Type B pancreatic cell (in vitro differentiated cells): ENCODE measurements at regions not wholly inside any gene's neighbourhood (a gene's known extent, or its start where the extent isn't known, plus 50 kb on each side); places are given as distances from the start of the nearest gene placed in this dataset.

Source experiments
- DNase-seq: peaks from one replicate; pipeline ENCODE4 v3.0.0; 2021; ENCODE audit warnings: mixed read lengths; ENCODE audit not compliant: unreplicated experiment; ENCODE audit errors: extremely low spot score
- H3K27ac Mint-ChIP-seq: 2 replicates; pipeline ENCODE4 v1.8.0; 2021; ENCODE audit warnings: mild to moderate bottlenecking, mixed read lengths
- H3K27me3 Mint-ChIP-seq: 2 replicates; pipeline ENCODE4 v1.8.0; 2021; ENCODE audit warnings: mixed read lengths
- H3K36me3 Mint-ChIP-seq: 2 replicates; pipeline ENCODE4 v1.8.0; 2021; ENCODE audit warnings: mixed read lengths
- H3K4me1 Mint-ChIP-seq: one replicate; pipeline ENCODE4 v1.8.0; 2021; ENCODE audit warnings: mixed read lengths; ENCODE audit not compliant: unreplicated experiment
- H3K4me3 Mint-ChIP-seq: 2 replicates; pipeline ENCODE4 v1.8.0; 2021; ENCODE audit warnings: mild to moderate bottlenecking, mixed read lengths
- H3K9me3 Mint-ChIP-seq: 2 replicates; pipeline ENCODE4 v1.8.0; 2021; ENCODE audit warnings: mixed read lengths
- TF ChIP-seq, protein P1 (sequence below): fragments of 200-600 bp; sonication (generic); conservative IDR thresholded peaks from 2 replicates; pipeline ENCODE4 v1.5.0; 2021; ENCODE audit warnings: antibody characterized with exemption, mild to moderate bottlenecking

DNA sequence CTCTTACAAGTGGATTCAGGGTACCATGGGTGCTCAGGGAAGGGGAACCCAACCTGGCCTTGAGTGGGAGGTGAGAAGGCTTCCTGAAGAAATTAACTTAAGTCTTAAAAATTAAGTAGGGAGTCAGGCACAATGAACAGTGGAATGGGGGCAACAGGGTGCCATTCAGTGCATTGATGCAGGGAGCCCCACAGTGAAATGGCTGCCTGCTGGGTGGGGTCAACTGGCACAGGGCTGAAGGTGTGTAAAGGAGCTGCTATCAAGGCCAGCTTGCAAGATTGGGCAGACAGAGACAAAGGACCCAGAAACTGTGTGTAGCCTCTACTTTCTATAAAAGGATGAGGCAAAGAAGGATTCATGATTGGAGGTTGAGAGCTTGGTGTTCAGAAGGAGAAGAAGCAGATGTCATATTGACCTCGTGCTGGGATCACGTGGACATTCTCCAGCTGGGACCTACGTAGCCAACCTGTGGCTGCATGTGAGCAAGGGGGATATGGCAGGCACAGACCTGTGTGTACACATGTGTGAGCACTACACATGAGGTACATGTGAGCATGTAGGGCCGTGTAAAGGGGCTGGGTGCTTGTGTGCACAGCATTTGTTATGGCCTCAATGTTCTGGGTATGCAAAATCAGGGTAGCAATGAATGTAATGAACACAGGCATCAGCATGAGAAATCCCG lies 209.5 kb upstream of the HAAO start:
- no peak for DNase-seq
- Mint-ChIP-seq H3K4me1 (peaks cover 33% of the 10 kb centered on the region), H3K4me3 (no peak overlapping the region), H3K27ac (no peak overlapping the region), H3K36me3 (no peaks in the 10 kb centered on the region), H3K9me3 (no peaks in the 10 kb centered on the region), H3K27me3 (no peaks in the 10 kb centered on the region)
- TF ChIP-seq, protein P1, sequence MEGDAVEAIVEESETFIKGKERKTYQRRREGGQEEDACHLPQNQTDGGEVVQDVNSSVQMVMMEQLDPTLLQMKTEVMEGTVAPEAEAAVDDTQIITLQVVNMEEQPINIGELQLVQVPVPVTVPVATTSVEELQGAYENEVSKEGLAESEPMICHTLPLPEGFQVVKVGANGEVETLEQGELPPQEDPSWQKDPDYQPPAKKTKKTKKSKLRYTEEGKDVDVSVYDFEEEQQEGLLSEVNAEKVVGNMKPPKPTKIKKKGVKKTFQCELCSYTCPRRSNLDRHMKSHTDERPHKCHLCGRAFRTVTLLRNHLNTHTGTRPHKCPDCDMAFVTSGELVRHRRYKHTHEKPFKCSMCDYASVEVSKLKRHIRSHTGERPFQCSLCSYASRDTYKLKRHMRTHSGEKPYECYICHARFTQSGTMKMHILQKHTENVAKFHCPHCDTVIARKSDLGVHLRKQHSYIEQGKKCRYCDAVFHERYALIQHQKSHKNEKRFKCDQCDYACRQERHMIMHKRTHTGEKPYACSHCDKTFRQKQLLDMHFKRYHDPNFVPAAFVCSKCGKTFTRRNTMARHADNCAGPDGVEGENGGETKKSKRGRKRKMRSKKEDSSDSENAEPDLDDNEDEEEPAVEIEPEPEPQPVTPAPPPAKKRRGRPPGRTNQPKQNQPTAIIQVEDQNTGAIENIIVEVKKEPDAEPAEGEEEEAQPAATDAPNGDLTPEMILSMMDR, result no peak

DNA sequence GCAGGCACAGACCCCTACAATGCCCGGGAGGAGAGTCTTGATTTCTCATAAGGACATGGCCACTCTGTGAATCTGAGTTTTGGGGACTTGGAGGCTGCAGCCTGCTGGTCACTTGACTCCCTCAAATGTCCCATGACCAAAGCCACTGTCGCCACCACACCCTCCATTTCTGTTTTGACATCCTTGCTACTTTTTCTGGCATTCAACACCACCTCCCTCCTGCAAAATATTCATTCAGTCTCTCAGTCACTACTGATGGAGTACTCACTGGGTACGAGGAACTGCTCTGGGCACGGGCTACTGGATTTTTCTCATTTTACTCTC lies 208.6 kb upstream of the HAAO start:
- no peak overlapping the region for H3K4me3 Mint-ChIP-seq
- no peaks in the 10 kb centered on the region for H3K27me3 Mint-ChIP-seq
- TF ChIP-seq, protein P1, result no peak
- H3K27ac Mint-ChIP-seq, result no peak overlapping the region
- peaks cover 32% of the 10 kb centered on the region for H3K4me1 Mint-ChIP-seq
- no peaks in the 10 kb centered on the region for H3K36me3 Mint-ChIP-seq
- DNase-seq, result no peak
- H3K9me3 Mint-ChIP-seq, result no peaks in the 10 kb centered on the region

DNA sequence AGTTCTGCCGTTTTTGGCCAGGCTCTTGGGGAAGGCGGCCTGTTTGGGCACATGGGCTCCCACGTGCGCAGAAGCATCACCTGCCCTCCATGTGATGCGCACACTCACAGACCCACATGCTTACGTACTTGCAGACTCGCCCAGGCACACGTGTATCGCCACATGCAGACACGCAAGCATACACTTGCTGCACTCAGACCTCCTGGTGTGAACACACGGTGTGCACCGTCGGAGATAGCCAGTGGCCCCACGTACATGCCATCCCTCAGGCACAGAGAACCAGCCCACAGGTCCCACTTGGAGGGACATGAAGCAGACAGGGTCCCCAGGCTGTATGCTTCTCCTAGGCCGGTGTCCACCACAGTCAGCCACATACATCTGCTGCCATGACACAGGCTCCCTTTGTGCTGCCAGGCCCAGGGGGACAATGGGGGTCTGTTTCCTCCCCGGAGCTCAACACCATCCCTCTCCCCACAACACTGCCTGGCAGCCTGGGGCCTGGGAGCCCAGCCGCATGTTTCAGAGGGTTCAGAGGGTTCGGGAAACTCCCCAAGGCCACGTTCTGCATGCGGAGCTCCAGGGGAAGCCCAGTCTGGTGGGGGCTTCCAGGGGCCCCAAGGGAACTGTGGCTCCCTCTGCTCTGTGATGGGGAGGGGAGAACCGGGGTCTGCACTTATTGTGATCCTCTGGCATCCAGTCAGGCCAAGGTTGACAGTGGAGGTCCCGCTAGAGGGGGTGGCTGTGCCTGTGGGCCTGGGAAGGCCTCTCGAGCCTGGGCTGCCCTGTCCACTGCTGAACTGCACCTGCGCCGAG lies 208.1 kb upstream of the HAAO start:
- Mint-ChIP-seq H3K27ac (no peak overlapping the region), H3K36me3 (peaks cover 4% of the 10 kb centered on the region), H3K4me1 (peaks cover 26% of the 10 kb centered on the region), H3K27me3 (no peaks in the 10 kb centered on the region), H3K4me3 (no peak overlapping the region), H3K9me3 (no peaks in the 10 kb centered on the region)
- TF ChIP-seq, protein P1, result no peak
- no peak for DNase-seq

DNA sequence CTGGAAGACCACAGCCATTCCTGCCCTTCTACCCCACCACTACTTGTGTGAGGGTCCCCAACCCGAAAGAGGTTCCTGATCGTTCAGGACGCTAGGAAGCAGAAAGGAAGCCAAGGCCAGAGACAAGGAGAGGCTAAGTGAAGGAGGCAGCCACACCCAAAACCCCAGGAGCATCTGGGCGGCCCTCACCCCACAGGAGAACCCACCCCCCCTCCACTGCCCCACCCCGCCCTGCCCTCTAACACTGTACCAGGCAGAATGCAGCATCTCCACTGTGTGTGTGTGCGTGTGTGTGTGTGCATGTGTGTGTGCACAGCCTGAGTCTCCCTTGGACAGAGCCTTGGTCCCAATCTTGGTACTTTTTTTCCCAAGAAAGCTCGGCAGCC lies 207.5 kb upstream of the HAAO start:
- H3K36me3 Mint-ChIP-seq, result peaks cover 4% of the 10 kb centered on the region
- H3K27me3 Mint-ChIP-seq, result no peaks in the 10 kb centered on the region
- no peak overlapping the region for H3K27ac Mint-ChIP-seq
- H3K4me1 Mint-ChIP-seq, result peaks cover 20% of the 10 kb centered on the region
- TF ChIP-seq, protein P1, result no peak
- H3K4me3 Mint-ChIP-seq, result no peak overlapping the region
- H3K9me3 Mint-ChIP-seq, result no peaks in the 10 kb centered on the region
- no peak for DNase-seq

DNA sequence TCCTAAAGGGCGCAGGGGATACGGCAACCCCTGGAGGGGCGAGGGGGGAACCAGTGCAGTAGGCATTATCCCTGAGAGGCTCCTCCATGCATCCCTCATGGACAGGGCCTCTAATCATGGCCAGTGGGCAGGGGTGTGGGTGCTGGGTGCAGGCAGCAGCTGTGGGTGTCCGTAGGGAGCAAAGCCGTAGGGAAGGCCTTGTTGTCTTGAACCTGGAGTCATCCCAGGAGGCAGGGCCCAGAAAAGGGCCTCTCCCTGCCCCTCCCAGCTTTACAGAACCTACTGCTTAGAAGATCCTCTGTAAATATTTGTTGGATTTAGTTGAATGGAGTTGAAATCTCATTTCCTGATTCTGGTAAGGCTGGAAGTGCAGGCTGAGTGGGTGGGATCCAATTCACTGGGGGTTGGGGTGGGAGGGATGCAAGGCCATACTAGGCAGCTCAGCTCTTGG lies 207.0 kb upstream of the HAAO start:
- H3K4me3 Mint-ChIP-seq, result no peak overlapping the region
- H3K27me3 Mint-ChIP-seq, result no peaks in the 10 kb centered on the region
- peaks cover 4% of the 10 kb centered on the region for H3K36me3 Mint-ChIP-seq
- TF ChIP-seq, protein P1, result no peak
- peaks cover 16% of the 10 kb centered on the region for H3K4me1 Mint-ChIP-seq
- DNase-seq, result no peak
- no peak overlapping the region for H3K27ac Mint-ChIP-seq
- H3K9me3 Mint-ChIP-seq, result no peaks in the 10 kb centered on the region
